Stimulated activated naive CD8-positive, alpha-beta T cell treated with anti-CD3 and anti-CD28 coated beads, Interleukin-15, amount 100 ng/mL, for 72 hours (primary cell): ENCODE measurements at regions not wholly inside any gene's neighbourhood (a gene's known extent, or its start where the extent isn't known, plus 50 kb on each side); places are given as distances from the start of the nearest gene placed in this dataset.
"Not testable (repeated sequence)": the region's sequence is repeated elsewhere in the genome, so short reads cannot be mapped to it uniquely, and the experiment has no call there.

Source experiments
- ATAC-seq: fragments of 150-1000 bp; cut with Tn5 transposase; 2 replicates; pipeline ENCODE4 v1.10.0; 2021; ENCODE audit warnings: mild to moderate bottlenecking, moderate library complexity
- DNase-seq, 2 donors: peaks; one replicate each; pipeline ENCODE4 v3.0.0; 2021 to 2022
- H3K27ac Mint-ChIP-seq, 2 donors: one replicate each; pipeline ENCODE4 v1.8.0; 2022; ENCODE audit warnings: mild to moderate bottlenecking in 2 of 2, mixed read lengths in 2 of 2, moderate library complexity in 2 of 2
- H3K27me3 Mint-ChIP-seq: one replicate; pipeline ENCODE4 v1.8.0; 2022; ENCODE audit warnings: mixed read lengths
- H3K4me1 Mint-ChIP-seq: one replicate; pipeline ENCODE4 v1.8.0; 2022; ENCODE audit warnings: mild to moderate bottlenecking, mixed read lengths
- H3K4me3 Mint-ChIP-seq, 2 donors: one replicate each; pipeline ENCODE4 v1.8.0; 2022; ENCODE audit warnings: mild to moderate bottlenecking in 2 of 2, mixed read lengths in 2 of 2, moderate library complexity in 1 of 2
- H3K9me3 Mint-ChIP-seq, 2 donors: one replicate each; pipeline ENCODE4 v1.8.0; 2022; ENCODE audit warnings: mixed read lengths in 2 of 2

GRCh38 chr3:137294839-137295238, 337.1 kb downstream of the IL20RB start:
- Mint-ChIP-seq H3K27ac (no peak overlapping the region), H3K9me3 (no peaks in the 10 kb centered on the region), H3K27me3 (no peaks in the 10 kb centered on the region), H3K4me1 (no peaks in the 10 kb centered on the region), H3K4me3 (no peak overlapping the region)
- no peak for ATAC-seq
- no peak for DNase-seq

- ATAC-seq = no peak
- H3K27ac Mint-ChIP-seq = no peak overlapping the region
- H3K27me3 Mint-ChIP-seq = no peaks in the 10 kb centered on the region
- DNase-seq = no peak
- H3K4me3 Mint-ChIP-seq = no peak overlapping the region
- no peaks in the 10 kb centered on the region for H3K4me1 Mint-ChIP-seq
- no peaks in the 10 kb centered on the region for H3K9me3 Mint-ChIP-seq
Measured at GRCh38 chr3:137295336-137295735, 337.6 kb downstream of the IL20RB start.

GRCh38 chr3:137296116-137296515, 338.3 kb downstream of the IL20RB start:
- Mint-ChIP-seq H3K4me1 (no peaks in the 10 kb centered on the region), H3K9me3 (no peaks in the 10 kb centered on the region), H3K4me3 (no peak overlapping the region), H3K27me3 (no peaks in the 10 kb centered on the region), H3K27ac (no peak overlapping the region)
- DNase-seq = no peak
- no peak for ATAC-seq

GRCh38 chr3:137297770-137298169, 340.0 kb downstream of the IL20RB start:
- H3K4me1 Mint-ChIP-seq = no peaks in the 10 kb centered on the region
- H3K27ac Mint-ChIP-seq = no peak overlapping the region
- DNase-seq = no peak
- H3K4me3 Mint-ChIP-seq = no peak overlapping the region
- no peak for ATAC-seq
- H3K27me3 Mint-ChIP-seq = no peaks in the 10 kb centered on the region
- H3K9me3 Mint-ChIP-seq = no peaks in the 10 kb centered on the region

GRCh38 chr3:137300703-137301102, 342.9 kb downstream of the IL20RB start:
- Mint-ChIP-seq H3K9me3 (no peaks in the 10 kb centered on the region), H3K4me1 (no peaks in the 10 kb centered on the region)
- no peak for ATAC-seq

GRCh38 chr3:137304313-137305056, 346.7 kb downstream of the IL20RB start:
- no peaks in the 10 kb centered on the region for H3K27me3 Mint-ChIP-seq
- no peaks in the 10 kb centered on the region for H3K4me1 Mint-ChIP-seq
- no peaks in the 10 kb centered on the region for H3K9me3 Mint-ChIP-seq
- no peak for DNase-seq
- ATAC-seq = no peak
- no peak overlapping the region for H3K27ac Mint-ChIP-seq
- no peak overlapping the region for H3K4me3 Mint-ChIP-seq

More at GRCh38 chr3:137300703-137301102, 342.9 kb downstream of the IL20RB start:
- no peak overlapping the region for H3K27ac Mint-ChIP-seq
- H3K27me3 Mint-ChIP-seq = no peaks in the 10 kb centered on the region
- no peak overlapping the region for H3K4me3 Mint-ChIP-seq
- no peak for DNase-seq

GRCh38 chr3:137324114-137324513, 366.3 kb downstream of the IL20RB start:
- no peaks in the 10 kb centered on the region for H3K4me1 Mint-ChIP-seq
- DNase-seq = no peak
- H3K27me3 Mint-ChIP-seq = no peaks in the 10 kb centered on the region
- no peak for ATAC-seq
- H3K9me3 Mint-ChIP-seq = peaks cover 8 to 9% of the 10 kb centered on the region in 2 donors
- no peak overlapping the region for H3K4me3 Mint-ChIP-seq
- H3K27ac Mint-ChIP-seq = no peak overlapping the region

GRCh38 chr3:137325170-137325569, 367.4 kb downstream of the IL20RB start:
- ATAC-seq (no peak), DNase-seq (no peak)
- H3K27ac Mint-ChIP-seq = no peak overlapping the region
- H3K9me3 Mint-ChIP-seq = peaks cover 8 to 9% of the 10 kb centered on the region in 2 donors
- no peak overlapping the region for H3K4me3 Mint-ChIP-seq
- no peaks in the 10 kb centered on the region for H3K27me3 Mint-ChIP-seq
- H3K4me1 Mint-ChIP-seq = no peaks in the 10 kb centered on the region

- Mint-ChIP-seq H3K9me3 (peaks cover 8 to 14% of the 10 kb centered on the region in 2 donors), H3K4me3 (no peak overlapping the region), H3K27me3 (no peaks in the 10 kb centered on the region), H3K27ac (no peak overlapping the region), H3K4me1 (no peaks in the 10 kb centered on the region)
- DNase-seq = no peak
- no peak for ATAC-seq
Measured at GRCh38 chr3:137325934-137326333, 368.2 kb downstream of the IL20RB start.

GRCh38 chr3:137329594-137329993, 371.8 kb downstream of the IL20RB start:
- no peak overlapping the region for H3K27ac Mint-ChIP-seq
- no peak overlapping the region for H3K4me3 Mint-ChIP-seq
- DNase-seq (no peak), ATAC-seq (no peak)
- no peaks in the 10 kb centered on the region for H3K4me1 Mint-ChIP-seq
- H3K9me3 Mint-ChIP-seq = peaks cover 8 to 20% of the 10 kb centered on the region in 2 donors
- H3K27me3 Mint-ChIP-seq = no peaks in the 10 kb centered on the region

- no peak overlapping the region for H3K27ac Mint-ChIP-seq
- no peaks in the 10 kb centered on the region for H3K27me3 Mint-ChIP-seq
- H3K4me1 Mint-ChIP-seq = no peaks in the 10 kb centered on the region
- ATAC-seq (no peak), DNase-seq (no peak)
- H3K4me3 Mint-ChIP-seq = no peak overlapping the region
- H3K9me3 Mint-ChIP-seq = peaks cover 1 to 13% of the 10 kb centered on the region in 2 donors
Measured at GRCh38 chr3:137330246-137330645, 372.5 kb downstream of the IL20RB start.

- DNase-seq (no peak), ATAC-seq (no peak)
- peaks cover 0 to 12% of the 10 kb centered on the region in 2 donors for H3K9me3 Mint-ChIP-seq
- H3K27me3 Mint-ChIP-seq = no peaks in the 10 kb centered on the region
- no peak overlapping the region for H3K4me3 Mint-ChIP-seq
- no peaks in the 10 kb centered on the region for H3K4me1 Mint-ChIP-seq
- H3K27ac Mint-ChIP-seq = no peak overlapping the region
Measured at GRCh38 chr3:137332297-137332696, 374.5 kb downstream of the IL20RB start.

GRCh38 chr3:137335478-137335877, 377.7 kb downstream of the IL20RB start:
- no peak overlapping the region for H3K27ac Mint-ChIP-seq
- no peaks in the 10 kb centered on the region for H3K4me1 Mint-ChIP-seq
- ATAC-seq (no peak), DNase-seq (no peak)
- H3K4me3 Mint-ChIP-seq = no peak overlapping the region
- peaks cover 19 to 43% of the 10 kb centered on the region in 2 donors for H3K9me3 Mint-ChIP-seq
- H3K27me3 Mint-ChIP-seq = no peaks in the 10 kb centered on the region

- H3K27ac Mint-ChIP-seq, H3K27me3 Mint-ChIP-seq, ATAC-seq, H3K4me1 Mint-ChIP-seq, H3K4me3 Mint-ChIP-seq, DNase-seq: not testable (repeated sequence)
- peaks cover 27 to 39% of the 10 kb centered on the region in 2 donors for H3K9me3 Mint-ChIP-seq
Measured at GRCh38 chr3:137338400-137338799, 380.6 kb downstream of the IL20RB start.

GRCh38 chr3:137343283-137343682, 385.5 kb downstream of the IL20RB start:
- H3K27me3 Mint-ChIP-seq = no peaks in the 10 kb centered on the region
- H3K4me3 Mint-ChIP-seq = no peak overlapping the region
- no peak for DNase-seq
- no peak overlapping the region for H3K27ac Mint-ChIP-seq
- peaks cover 23 to 30% of the 10 kb centered on the region in 2 donors for H3K9me3 Mint-ChIP-seq
- ATAC-seq = no peak
- H3K4me1 Mint-ChIP-seq = no peaks in the 10 kb centered on the region

- H3K4me3 Mint-ChIP-seq = no peak overlapping the region
- peaks cover 12 to 18% of the 10 kb centered on the region in 2 donors for H3K9me3 Mint-ChIP-seq
- no peaks in the 10 kb centered on the region for H3K27me3 Mint-ChIP-seq
- no peak for ATAC-seq
- H3K4me1 Mint-ChIP-seq = no peaks in the 10 kb centered on the region
- H3K27ac Mint-ChIP-seq = no peak overlapping the region
- DNase-seq = no peak
Measured at GRCh38 chr3:137347132-137347531, 389.3 kb downstream of the IL20RB start.
